IPS-20b (cell line): ENCODE measurements at regions not wholly inside any gene's neighbourhood (a gene's known extent, or its start where the extent isn't known, plus 50 kb on each side); places are given as distances from the start of the nearest gene placed in this dataset.

Source experiments
- H3K27ac ChIP-seq: one replicate; pipeline ENCODE4 v1.5.1; 2013; ENCODE audit warnings: low read length
- H3K27me3 ChIP-seq: 2 replicates; pipeline ENCODE4 v1.6.1; 2013; ENCODE audit warnings: mild to moderate bottlenecking, low read length, inconsistent platforms; ENCODE audit not compliant: insufficient read depth
- H3K36me3 ChIP-seq: 2 replicates; pipeline ENCODE4 v1.6.1; 2013; ENCODE audit warnings: low read depth, mild to moderate bottlenecking, inconsistent platforms, low read length, moderate library complexity; ENCODE audit not compliant: insufficient read depth
- H3K4me1 ChIP-seq: 2 replicates; pipeline ENCODE4 v1.6.1; 2013; ENCODE audit warnings: mild to moderate bottlenecking, control low read depth, inconsistent platforms, low read length, moderate library complexity; ENCODE audit not compliant: insufficient read depth
- H3K4me3 ChIP-seq: 2 replicates; pipeline ENCODE4 v1.5.1; 2013; ENCODE audit warnings: mild to moderate bottlenecking, low read length, inconsistent platforms
- H3K9ac ChIP-seq: 2 replicates; pipeline ENCODE4 v1.6.1; 2013; ENCODE audit warnings: low read depth, mild to moderate bottlenecking, inconsistent platforms, low read length, moderate library complexity
- H3K9me3 ChIP-seq: 2 replicates; pipeline ENCODE4 v1.6.1; 2013; ENCODE audit warnings: mild to moderate bottlenecking, low read depth, low read length, inconsistent platforms; ENCODE audit not compliant: insufficient read depth

DNA sequence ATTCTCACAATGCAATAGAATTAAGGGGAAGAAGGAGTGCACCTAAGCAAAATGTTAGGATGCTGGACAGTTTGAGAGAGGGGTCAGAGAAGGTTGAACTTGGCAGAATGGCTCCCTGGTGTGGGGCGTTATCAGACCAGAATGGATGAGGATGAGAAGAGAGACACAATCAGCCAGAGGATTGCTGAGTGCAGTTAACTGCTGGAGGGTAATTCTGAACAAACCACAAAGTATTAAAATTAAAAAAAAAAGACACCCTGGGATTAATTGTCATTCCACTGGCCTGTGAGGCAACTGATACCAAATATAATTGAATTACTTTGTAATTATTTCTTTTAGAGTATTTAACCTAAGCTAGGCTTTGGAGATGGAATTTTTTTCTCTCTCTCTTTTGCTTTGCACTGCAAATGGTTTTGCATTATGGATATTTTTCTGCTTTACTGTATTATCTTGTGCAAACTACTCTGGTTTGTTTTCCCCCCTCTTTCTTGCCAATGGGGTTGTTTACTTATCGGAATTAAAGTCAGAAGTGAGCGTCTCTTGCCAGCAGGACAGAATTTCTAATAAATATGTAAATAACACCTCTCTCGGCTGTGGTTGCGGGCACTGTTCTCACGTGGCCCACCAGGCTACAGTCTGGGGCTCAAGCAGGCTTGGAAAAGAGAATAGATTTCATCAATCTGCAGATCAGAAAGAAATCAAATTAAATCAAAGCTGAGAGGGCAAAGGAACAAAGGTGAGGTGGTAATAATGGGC is 572.9 kb upstream of the CAMK1G start:
- Histone ChIP-seq H3K27ac (no peak overlapping the region), H3K36me3 (no peaks in the 10 kb centered on the region), H3K9ac (no peak overlapping the region), H3K27me3 (no peaks in the 10 kb centered on the region), H3K4me3 (no peak overlapping the region), H3K4me1 (no peaks in the 10 kb centered on the region), H3K9me3 (no peaks in the 10 kb centered on the region)

DNA sequence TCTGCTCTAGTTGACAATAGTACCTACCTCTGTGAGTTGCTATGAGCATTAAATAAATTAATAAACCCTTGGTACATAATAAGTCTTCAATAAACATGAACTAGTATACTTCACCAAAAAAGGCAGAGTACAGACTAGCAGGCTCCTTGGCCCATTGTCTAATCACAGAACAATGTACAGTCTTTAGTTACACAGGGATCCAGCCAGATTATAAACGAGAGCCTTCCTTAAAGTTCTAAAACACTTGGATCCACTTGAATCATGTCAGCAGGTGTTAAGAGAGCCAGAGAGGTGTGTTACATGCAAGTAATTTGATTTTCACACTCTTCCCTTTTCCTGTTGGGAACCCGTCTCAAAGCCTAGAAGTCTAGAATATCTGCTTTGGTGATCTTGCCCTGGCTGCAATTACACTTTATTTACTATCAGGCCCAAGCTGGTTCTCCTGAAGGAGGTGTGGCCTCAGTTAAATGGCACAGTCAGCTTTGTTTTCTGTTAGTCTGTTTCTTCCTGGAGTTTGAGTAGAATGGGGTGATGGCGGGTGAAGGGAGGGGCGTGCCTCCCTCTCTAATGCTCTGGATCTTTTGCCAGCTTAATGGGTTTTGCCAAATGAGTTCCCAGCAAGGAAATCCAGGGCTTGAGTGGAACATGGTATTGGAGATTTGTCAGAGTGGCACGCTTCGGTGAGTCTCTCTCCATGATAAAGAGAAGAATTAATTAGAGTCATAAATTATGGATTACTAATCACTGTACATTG is 570.9 kb upstream of the CAMK1G start:
- Histone ChIP-seq H3K4me3 (no peak overlapping the region), H3K27ac (no peak overlapping the region), H3K36me3 (no peaks in the 10 kb centered on the region), H3K4me1 (no peaks in the 10 kb centered on the region), H3K27me3 (no peaks in the 10 kb centered on the region), H3K9me3 (no peaks in the 10 kb centered on the region), H3K9ac (no peak overlapping the region)

DNA sequence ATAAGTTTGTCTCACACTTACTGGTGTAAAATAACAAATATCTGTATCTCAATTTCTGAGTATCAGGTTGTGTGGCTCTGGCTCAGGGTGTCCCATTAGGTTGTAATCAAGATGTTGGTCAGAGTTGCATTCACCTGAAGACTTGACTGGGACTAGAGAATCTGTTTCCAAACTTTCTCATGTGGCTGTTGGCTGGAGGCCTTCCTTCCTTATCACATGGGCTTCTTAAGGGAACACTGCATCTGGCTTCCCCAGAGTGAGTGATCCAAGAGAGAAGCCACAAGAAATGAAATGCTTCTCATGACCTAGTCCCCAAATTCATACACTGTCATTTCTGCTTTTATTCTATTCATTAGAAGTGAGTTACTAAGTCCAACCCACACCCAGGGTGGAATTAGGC is 568.4 kb upstream of the CAMK1G start:
- H3K27me3 ChIP-seq, result no peaks in the 10 kb centered on the region
- peaks cover 5% of the 10 kb centered on the region for H3K9me3 ChIP-seq
- H3K27ac ChIP-seq, result no peak overlapping the region
- no peaks in the 10 kb centered on the region for H3K36me3 ChIP-seq
- no peak overlapping the region for H3K4me3 ChIP-seq
- H3K4me1 ChIP-seq, result no peaks in the 10 kb centered on the region
- no peak overlapping the region for H3K9ac ChIP-seq

DNA sequence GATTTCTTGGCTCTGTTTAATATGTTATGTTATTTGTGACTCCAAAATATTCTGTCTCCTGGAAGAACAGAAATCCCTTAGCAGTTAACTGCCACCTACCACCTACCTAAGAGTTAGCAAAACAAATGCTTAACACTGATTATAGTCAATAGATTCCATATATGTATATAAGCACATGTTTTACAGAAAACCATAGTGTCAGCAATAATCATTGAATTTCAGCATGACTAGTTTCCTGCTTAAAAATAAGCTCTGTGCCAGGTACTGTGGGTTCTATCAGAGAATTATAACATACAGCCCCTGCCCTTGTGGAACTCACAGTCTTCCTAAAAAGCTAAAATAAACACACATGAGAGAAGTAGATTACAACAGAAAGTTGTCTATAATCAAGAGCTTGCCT is 561.9 kb upstream of the CAMK1G start:
- Histone ChIP-seq H3K27ac (no peak overlapping the region), H3K27me3 (no peaks in the 10 kb centered on the region), H3K36me3 (no peaks in the 10 kb centered on the region), H3K9ac (no peak overlapping the region), H3K4me3 (no peak overlapping the region), H3K4me1 (no peaks in the 10 kb centered on the region), H3K9me3 (peaks cover 17% of the 10 kb centered on the region)

DNA sequence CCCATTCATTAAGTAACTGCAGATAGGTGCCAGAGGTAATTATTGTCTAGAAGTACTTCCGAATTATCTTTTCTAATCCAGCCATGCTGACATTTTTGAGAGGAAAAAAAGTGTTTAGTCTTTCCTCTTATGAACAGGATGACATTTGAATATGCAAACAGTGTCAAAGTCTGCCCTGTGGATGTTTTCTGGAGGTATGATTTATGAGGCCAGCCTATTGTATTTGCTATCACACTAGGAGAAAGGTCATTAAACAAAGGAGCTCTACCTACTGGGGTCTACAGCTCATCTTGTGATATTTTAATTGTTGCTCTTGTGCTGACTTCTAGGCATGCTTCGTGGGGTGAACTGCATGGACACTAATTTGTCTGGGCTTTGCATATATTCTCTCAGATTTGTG is 559.7 kb upstream of the CAMK1G start:
- H3K9me3 ChIP-seq, result peaks cover 17% of the 10 kb centered on the region
- no peaks in the 10 kb centered on the region for H3K27me3 ChIP-seq
- no peaks in the 10 kb centered on the region for H3K36me3 ChIP-seq
- no peak overlapping the region for H3K9ac ChIP-seq
- no peak overlapping the region for H3K4me3 ChIP-seq
- H3K27ac ChIP-seq, result no peak overlapping the region
- H3K4me1 ChIP-seq, result no peaks in the 10 kb centered on the region

DNA sequence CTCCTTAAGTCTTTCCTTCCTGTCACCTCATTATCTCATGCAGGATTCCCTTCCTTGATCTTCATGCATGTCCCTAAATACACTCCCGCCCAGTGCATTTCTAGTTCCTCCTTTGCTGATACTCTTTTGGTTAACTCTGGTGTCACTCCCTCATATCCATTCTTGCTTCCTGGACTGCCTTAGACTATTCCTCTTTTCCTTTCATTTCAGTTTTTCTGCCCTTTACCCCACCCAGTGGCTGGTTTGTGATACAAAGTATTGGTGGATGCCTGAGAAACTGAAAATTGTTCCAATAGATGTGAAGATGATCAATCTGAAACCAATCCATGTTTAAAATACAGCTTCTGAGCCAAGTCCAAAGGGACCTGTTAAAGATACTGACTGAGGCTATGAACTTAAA is 553.8 kb upstream of the CAMK1G start:
- Histone ChIP-seq H3K9me3 (no peaks in the 10 kb centered on the region), H3K4me1 (no peaks in the 10 kb centered on the region), H3K27ac (no peak overlapping the region), H3K36me3 (no peaks in the 10 kb centered on the region), H3K9ac (no peak overlapping the region), H3K27me3 (no peaks in the 10 kb centered on the region), H3K4me3 (no peak overlapping the region)

DNA sequence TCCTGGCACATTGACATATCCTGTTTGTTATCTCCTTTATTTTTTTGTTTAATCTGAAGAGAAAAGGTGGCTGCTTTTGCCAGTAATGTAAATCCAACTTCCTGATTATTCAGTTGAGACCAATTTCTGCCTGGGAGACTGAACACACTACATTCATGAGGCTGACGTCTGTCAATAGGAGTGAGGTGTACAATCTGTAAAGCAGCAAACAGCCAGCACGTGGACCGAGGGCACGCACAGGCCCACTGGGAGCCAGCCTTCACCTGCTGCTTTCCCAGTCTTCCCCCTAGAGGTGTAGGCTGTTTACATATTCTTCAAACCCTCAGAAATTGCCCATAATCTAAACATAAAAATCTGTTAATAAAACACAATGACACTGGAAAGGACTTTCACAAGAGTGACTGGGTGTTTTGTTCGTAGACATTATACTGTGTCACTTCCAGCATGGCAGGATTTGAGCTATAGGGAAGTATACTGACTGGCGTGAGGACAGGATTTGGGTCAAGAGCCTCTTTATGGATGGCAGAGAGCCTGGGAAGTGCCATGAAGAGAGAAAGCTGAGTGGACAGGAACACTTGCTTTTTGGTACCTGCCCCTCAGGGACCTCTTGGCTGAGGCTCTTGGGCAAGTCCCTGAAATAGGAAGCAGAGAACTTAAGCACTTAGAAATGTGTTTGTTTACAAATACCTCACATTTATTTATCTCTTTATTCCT is 552.9 kb upstream of the CAMK1G start:
- Histone ChIP-seq H3K9me3 (no peaks in the 10 kb centered on the region), H3K4me1 (no peaks in the 10 kb centered on the region), H3K4me3 (no peak overlapping the region), H3K27ac (no peak overlapping the region), H3K9ac (no peak overlapping the region), H3K27me3 (no peaks in the 10 kb centered on the region), H3K36me3 (no peaks in the 10 kb centered on the region)

DNA sequence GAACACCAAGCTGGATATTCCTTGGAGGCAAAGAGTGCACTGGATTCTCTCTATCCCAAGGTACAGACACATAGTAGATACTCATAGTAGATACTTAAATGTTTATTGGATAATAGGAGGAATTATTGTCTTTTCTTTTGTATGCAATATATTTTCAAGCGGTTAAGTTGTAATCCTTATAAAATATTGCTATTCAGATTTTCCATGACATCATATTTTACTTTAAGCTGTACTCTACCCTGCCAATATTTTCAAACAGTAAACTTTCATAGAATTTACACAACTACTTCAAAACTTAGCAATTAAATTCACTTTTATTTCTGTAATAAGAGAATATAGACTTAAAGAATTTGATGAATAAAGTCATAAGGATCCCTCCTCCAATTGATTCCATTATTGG is 546.5 kb upstream of the CAMK1G start:
- Histone ChIP-seq H3K9ac (no peak overlapping the region), H3K36me3 (no peaks in the 10 kb centered on the region), H3K4me1 (no peaks in the 10 kb centered on the region), H3K27ac (no peak overlapping the region), H3K27me3 (no peaks in the 10 kb centered on the region), H3K9me3 (no peaks in the 10 kb centered on the region), H3K4me3 (no peak overlapping the region)

DNA sequence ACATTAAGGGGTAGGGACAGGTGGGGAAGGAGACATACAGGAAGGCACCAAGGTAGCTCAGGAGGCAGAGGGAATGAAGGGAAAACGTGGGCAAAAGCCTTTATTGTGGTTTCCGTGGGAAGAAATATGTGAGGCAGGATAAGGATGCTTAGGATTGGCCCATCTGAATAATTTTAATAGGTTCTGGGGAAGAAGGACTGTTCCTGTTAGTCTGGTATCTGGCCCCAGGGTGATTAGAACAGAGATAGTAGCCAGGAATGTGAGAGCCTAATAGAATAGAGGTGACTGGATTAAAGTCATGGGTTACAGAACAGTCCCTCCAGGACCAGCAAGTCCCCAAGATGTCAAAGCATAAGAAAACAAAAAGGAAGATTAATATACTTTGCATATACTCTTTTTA is 545.2 kb upstream of the CAMK1G start:
- no peaks in the 10 kb centered on the region for H3K27me3 ChIP-seq

DNA sequence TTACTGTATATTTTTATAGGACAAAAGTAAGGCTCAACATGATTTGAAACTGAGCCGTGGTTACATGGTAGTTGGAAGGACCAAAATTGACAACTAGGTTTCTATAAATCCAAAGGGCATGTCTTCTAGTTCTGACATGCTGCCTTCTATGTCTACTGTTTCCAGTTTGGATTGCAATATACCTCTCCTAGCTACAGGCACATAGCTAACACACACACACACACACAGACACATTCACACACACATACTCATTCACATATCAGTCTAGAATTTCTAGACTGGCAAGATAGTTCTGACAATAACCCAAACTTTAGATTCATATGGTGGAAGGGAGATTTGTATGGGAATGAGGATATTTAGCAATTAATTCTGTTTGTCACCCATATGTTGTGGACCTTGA is 544.8 kb upstream of the CAMK1G start:
- Histone ChIP-seq H3K9ac (no peak overlapping the region), H3K36me3 (no peaks in the 10 kb centered on the region), H3K9me3 (no peaks in the 10 kb centered on the region), H3K27ac (no peak overlapping the region), H3K4me1 (no peaks in the 10 kb centered on the region), H3K27me3 (no peaks in the 10 kb centered on the region), H3K4me3 (no peak overlapping the region)

More for the DNA sequence above, 545.2 kb upstream of the CAMK1G start:
- no peak overlapping the region for H3K27ac ChIP-seq
- no peaks in the 10 kb centered on the region for H3K36me3 ChIP-seq
- H3K9me3 ChIP-seq, result no peaks in the 10 kb centered on the region
- no peak overlapping the region for H3K9ac ChIP-seq
- no peaks in the 10 kb centered on the region for H3K4me1 ChIP-seq
- no peak overlapping the region for H3K4me3 ChIP-seq

DNA sequence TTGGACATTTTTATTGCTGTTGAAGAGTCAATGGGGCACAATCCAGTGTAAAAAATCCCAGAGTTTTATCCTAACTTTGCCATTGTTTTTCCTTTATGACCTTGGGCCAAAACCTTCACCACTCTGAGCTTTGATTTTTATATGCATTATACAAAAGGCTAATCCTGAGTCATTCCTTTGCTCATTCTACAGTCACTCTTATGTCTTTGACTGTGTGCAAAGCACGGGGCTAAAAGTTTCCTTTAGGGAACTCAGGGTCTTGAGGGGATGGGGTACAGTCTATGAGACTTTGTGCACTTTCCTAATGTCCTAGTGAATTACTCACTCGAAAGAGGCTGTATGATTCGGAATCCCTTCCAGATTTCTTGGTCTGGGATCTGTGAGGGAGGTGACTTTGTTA is 543.2 kb upstream of the CAMK1G start:
- Histone ChIP-seq H3K9me3 (no peaks in the 10 kb centered on the region), H3K27me3 (no peaks in the 10 kb centered on the region), H3K4me3 (no peak overlapping the region), H3K27ac (no peak overlapping the region), H3K36me3 (no peaks in the 10 kb centered on the region), H3K4me1 (no peaks in the 10 kb centered on the region; the same call in 1 of the 2 replicates), H3K9ac (no peak overlapping the region)

DNA sequence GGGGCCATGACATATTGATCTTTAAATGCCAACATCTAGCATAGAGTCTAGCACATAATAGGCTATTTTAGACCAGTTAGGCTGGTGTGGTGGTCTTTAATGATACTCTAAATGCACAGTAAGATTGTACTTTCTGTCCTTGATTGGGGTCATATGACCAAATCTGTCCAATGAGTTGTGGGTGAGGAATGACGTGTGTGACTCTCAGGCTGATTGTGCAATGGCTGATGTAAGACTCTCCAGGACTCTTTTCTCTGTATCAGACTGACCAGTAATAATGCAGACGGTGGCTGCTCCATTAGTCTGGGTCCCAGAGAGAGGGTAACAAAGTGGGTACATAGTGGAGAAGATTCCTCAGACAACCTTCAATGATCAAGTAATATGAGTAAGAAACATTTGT is 541.6 kb upstream of the CAMK1G start:
- Histone ChIP-seq H3K4me3 (no peak overlapping the region), H3K9ac (no peak overlapping the region), H3K27me3 (no peaks in the 10 kb centered on the region), H3K36me3 (no peaks in the 10 kb centered on the region), H3K27ac (no peak overlapping the region), H3K9me3 (no peaks in the 10 kb centered on the region), H3K4me1 (no peaks in the 10 kb centered on the region; the same call in 1 of the 2 replicates)
